HepG2 (cell line): ENCODE measurements at regions not wholly inside any gene's neighbourhood (a gene's known extent, or its start where the extent isn't known, plus 50 kb on each side); places are given as distances from the start of the nearest gene placed in this dataset.

Experiments used
- ATAC-seq: fragments of 200-7000 bp; cut with Tn5 transposase; 3 replicates; pipeline ENCODE4 v1.9.1; 2020; ENCODE audit warnings: mild to moderate bottlenecking, moderate library complexity
- BruUV-seq: library from RNA; stranded (reverse); fragments of 400-500 nt; replicated peaks from 2 replicates; lab custom pipeline; 2021; lab: Mats Ljungman, UMichigan
- CTCF ChIA-PET: fragments of 300-600 bp; formaldehyde crosslinking; extraction: SDS; loops from one replicate; lab custom pipeline; 2021; ENCODE audit warnings: low total read pairs, inconsistent platforms, low intra/inter-chr PET ratio; lab: Yijun Ruan, JAX
- POLR2A ChIA-PET: fragments of 350-600 bp; sonication (Branson Sonifier 250); formaldehyde crosslinking; loops from one replicate; lab custom pipeline; 2020; ENCODE audit warnings: antibody characterized with exemption, inconsistent platforms; lab: Yijun Ruan, JAX
- DNase-seq: peaks from one replicate; pipeline ENCODE4 v3.0.0-alpha.2; 2015; ENCODE audit warnings: low spot score
- FAIRE-seq: peaks from 3 replicates; lab custom pipeline; 2011; peaks lifted over from hg19 to GRCh38; lab: Jason Lieb, UNC
- H2AFZ ChIP-seq: one replicate; pipeline ENCODE4 v1.6.1; 2011; ENCODE audit warnings: low read length, inconsistent platforms
- H3K27ac ChIP-seq: fragments of 300-600 bp; 3 replicates; pipeline ENCODE4 v1.8.0; 2011; ENCODE audit warnings: mixed run types, mild to moderate bottlenecking, mixed read lengths, low read length, inconsistent platforms; ENCODE audit not compliant: insufficient read depth; ENCODE audit errors: extremely low read length
- H3K27me3 ChIP-seq, 2 experiments: fragments of 200-600 bp in 1 of 2; 2 replicates in 1 of 2; 3 replicates in 1 of 2; pipeline versions ENCODE4 v1.6.0 to v1.8.0; 2011; ENCODE audit warnings: low read length in 2 of 2, mild to moderate bottlenecking in 2 of 2, moderate library complexity in 2 of 2, inconsistent platforms in 1 of 2; ENCODE audit not compliant: insufficient read depth in 2 of 2, control insufficient read depth in 1 of 2
- H3K36me3 ChIP-seq, 2 experiments: fragments of 200-600 bp in 1 of 2; replicated peaks in 1 of 2; 2 replicates in 1 of 2; 3 replicates in 1 of 2; pipeline versions ENCODE4 v1.5.1 to v1.8.0; 2011; ENCODE audit warnings: low read length in 2 of 2, inconsistent platforms in 1 of 2; ENCODE audit not compliant: insufficient read depth in 2 of 2, control insufficient read depth in 1 of 2
- H3K4me1 ChIP-seq: 2 replicates; pipeline ENCODE4 v1.5.1; 2012; ENCODE audit warnings: low read length, inconsistent platforms; ENCODE audit not compliant: insufficient read depth
- H3K4me2 ChIP-seq: 2 replicates; pipeline ENCODE4 v1.6.0; 2011; ENCODE audit warnings: low read depth, low read length, inconsistent platforms
- H3K4me3 ChIP-seq, 3 experiments: fragments of 200-600 bp in 1 of 3; sonication (generic), shearing (Covaris generic) in 1 of 3; replicated peaks in 1 of 3; 2 replicates each; pipeline ENCODE4 v1.5.1; 2011 to 2016; ENCODE audit warnings: low read length in 3 of 3, inconsistent platforms in 2 of 3, low read depth in 2 of 3, mild to moderate bottlenecking in 2 of 3, control low read depth in 1 of 3, mixed read lengths in 1 of 3; ENCODE audit not compliant: insufficient read depth in 1 of 3
- H3K79me2 ChIP-seq: one replicate; pipeline ENCODE4 v1.6.1; 2011; ENCODE audit warnings: low read length, inconsistent platforms; ENCODE audit not compliant: insufficient read depth
- H3K9ac ChIP-seq: 2 replicates; pipeline ENCODE4 v1.6.0; 2011; ENCODE audit warnings: mild to moderate bottlenecking, low read depth, low read length, inconsistent platforms; ENCODE audit not compliant: insufficient read depth
- H3K9me3 ChIP-seq: 2 replicates; pipeline ENCODE4 v1.5.1; 2012; ENCODE audit warnings: mild to moderate bottlenecking, low read length
- H4K20me1 ChIP-seq: 2 replicates; pipeline ENCODE4 v1.6.0; 2011; ENCODE audit warnings: inconsistent platforms, mild to moderate bottlenecking, low read length, moderate library complexity; ENCODE audit not compliant: insufficient read depth
- KDM5A ChIP-seq: fragments of 200-600 bp; sonication (generic); IDR thresholded peaks from 2 replicates; pipeline ENCODE4 v1.7.0; 2018; ENCODE audit warnings: antibody characterized with exemption, mild to moderate bottlenecking, low read length, borderline replicate concordance
- MTA3 ChIP-seq: sonication (generic); formaldehyde crosslinking; IDR thresholded peaks from 2 replicates; pipeline ENCODE4 v1.4.0; 2020; ENCODE audit warnings: missing genetic modification reagents
- NBN ChIP-seq: fragments of 450-650 bp; conservative IDR thresholded peaks from 2 replicates; pipeline ENCODE4 v1.6.1; 2017
- RAD21 ChIP-seq: fragments of 450-650 bp; formaldehyde crosslinking; IDR thresholded peaks from 2 replicates; pipeline ENCODE4 v1.5.0; 2020; ENCODE audit warnings: mild to moderate bottlenecking
- SMC3 ChIP-seq: IDR thresholded peaks from 2 replicates; pipeline ENCODE4 v1.6.1; 2011; ENCODE audit warnings: low read length, improper control_type of control experiment
- ZNF326 ChIP-seq: sonication (generic); formaldehyde crosslinking; IDR thresholded peaks from 2 replicates; pipeline ENCODE4 v1.4.0; 2020; ENCODE audit warnings: missing genetic modification reagents, borderline replicate concordance
- ZNF331 ChIP-seq: sonication (generic); formaldehyde crosslinking; IDR thresholded peaks from 2 replicates; pipeline ENCODE4 v1.4.0; 2020; ENCODE audit warnings: missing genetic modification reagents
- ZNF354B ChIP-seq: sonication (generic); formaldehyde crosslinking; IDR thresholded peaks from 2 replicates; pipeline ENCODE4 v1.8.0; 2022; ENCODE audit warnings: mild to moderate bottlenecking, missing genetic modification reagents
- ZNF777 ChIP-seq: sonication (generic); formaldehyde crosslinking; IDR thresholded peaks from 2 replicates; pipeline ENCODE4 v1.4.0; 2020; ENCODE audit warnings: missing genetic modification reagents
- ZNF782 ChIP-seq: sonication (generic); formaldehyde crosslinking; IDR thresholded peaks from 2 replicates; pipeline ENCODE4 v1.4.0; 2020; ENCODE audit warnings: missing genetic modification reagents, mild to moderate bottlenecking, borderline replicate concordance
- ZNF850 ChIP-seq: sonication (generic); formaldehyde crosslinking; conservative IDR thresholded peaks from 2 replicates; pipeline ENCODE4 v1.9.0; 2021; ENCODE audit warnings: mild to moderate bottlenecking, missing genetic modification reagents
- WGBS: methylation state at CpG from one replicate; pipeline ENCODE4 v1.1.6; 2017; ENCODE audit warnings: low lambda C conversion rate; 5-methylcytosine and 5-hydroxymethylcytosine counted together
- in situ Hi-C: cut with HindIII; loops from 2 replicates; pipeline ENCODE4 v1.10.0; 2017; ENCODE audit warnings: low pct_unique_long_range_greater_than_20kb; ENCODE audit not compliant: extremely low pct_ligation_motif_present
- intact Hi-C: fragments of 100-400 bp; cut with micrococcal nuclease; formaldehyde crosslinking; loops from one replicate; pipeline ENCODE4 v1.10.0; 2022; ENCODE audit not compliant: unreplicated experiment
- TF ChIP-seq, protein P1 (sequence below): sonication (generic); formaldehyde crosslinking; IDR thresholded peaks from 2 replicates; pipeline ENCODE4; 2020; ENCODE audit warnings: missing genetic modification reagents, mild to moderate bottlenecking, borderline replicate concordance
- TF ChIP-seq, protein P2 (sequence below): sonication (generic); formaldehyde crosslinking; IDR thresholded peaks from 2 replicates; pipeline ENCODE4 v1.4.0; 2020; ENCODE audit warnings: missing genetic modification reagents

- H3K9ac ChIP-seq, result no peak overlapping the region
- in situ Hi-C loops (loop anchor here (5.0 kb wide), 1 partner anchor 176 kb away; no protein-coding TSS in a partner anchor), intact Hi-C loops (loop anchor here (2.0 kb wide), 2 partner anchors 44 to 174 kb away; no protein-coding TSS in a partner anchor)
- no peaks in the 10 kb centered on the region for H4K20me1 ChIP-seq
- H2AFZ ChIP-seq, result no peak overlapping the region
- BruUV-seq, result no TSS peak
- H3K27me3 ChIP-seq, result no peaks in the 10 kb centered on the region
- DNase-seq (no peak), FAIRE-seq (no peak), ATAC-seq (no peak)
- TF ChIP-seq MTA3 (CRISPR knock-in tag) (no peak), KDM5A (no peak), ZNF782 (CRISPR knock-in tag) (no peak), ZNF777 (CRISPR knock-in tag) (no peak), NBN (no peak)
- 92% methylated on average over 15 of the region's 19 CpGs for WGBS
- ChIA-PET CTCF (interaction anchor here (1.2 kb wide), 1 partner anchor 174 kb away, joined by 4 read pairs; no protein-coding TSS in a partner anchor), POLR2A (no interaction called here)
- no peaks in the 10 kb centered on the region for H3K36me3 ChIP-seq
- H3K79me2 ChIP-seq, result no peaks in the 10 kb centered on the region
- no peak overlapping the region for H3K4me3 ChIP-seq
- no peaks in the 10 kb centered on the region for H3K9me3 ChIP-seq
- no peak overlapping the region for H3K4me2 ChIP-seq
- H3K4me1 ChIP-seq, result peaks cover 42% of the 10 kb centered on the region
- H3K27ac ChIP-seq, result no peak overlapping the region
These were observed 367.4 kb downstream of the RPS6KC1 start for GRCh38 chr1:213418268-213419071.

DNA sequence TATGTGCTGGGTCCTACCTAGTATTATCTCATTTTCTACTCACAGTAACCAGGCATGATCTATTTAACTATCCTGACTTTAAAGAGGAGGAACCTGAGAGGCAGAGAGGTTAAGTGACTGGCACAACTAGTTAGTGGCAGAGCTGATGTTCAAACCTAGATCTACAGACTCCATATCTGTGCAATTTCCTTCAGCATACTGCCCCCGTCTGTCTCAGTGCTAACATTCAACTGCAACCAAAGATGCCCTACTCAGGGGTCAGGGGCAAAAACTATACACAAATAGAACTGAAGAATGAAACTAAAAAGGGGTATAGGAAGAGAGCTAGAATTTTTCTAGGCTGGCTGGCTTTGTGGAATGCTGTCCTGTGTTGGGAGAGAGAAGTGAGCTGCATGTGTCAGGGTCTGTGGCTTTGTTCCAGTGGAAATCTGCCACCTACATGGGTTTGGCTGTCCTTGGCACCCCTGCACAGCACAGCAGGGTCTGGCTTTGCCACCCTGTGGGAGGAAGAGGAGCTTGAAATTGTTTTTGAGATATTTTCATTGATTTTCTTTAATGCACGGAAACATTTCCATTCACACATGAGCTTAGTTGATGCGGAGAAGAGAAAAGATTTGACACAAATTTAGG is 368.5 kb downstream of the RPS6KC1 start:
- in situ Hi-C loops (loop anchor here (5.0 kb wide), 1 partner anchor 177 kb away; no protein-coding TSS in a partner anchor), intact Hi-C loops (loop anchor here (2.0 kb wide), 2 partner anchors 45 to 175 kb away; no protein-coding TSS in a partner anchor)
- H3K27me3 ChIP-seq, result no peaks in the 10 kb centered on the region
- no peaks in the 10 kb centered on the region for H4K20me1 ChIP-seq
- DNase-seq (peak; percentile 49), ATAC-seq (peak; percentile 82), FAIRE-seq (peak; percentile 32)
- H3K27ac ChIP-seq, result no peak overlapping the region
- POLR2A ChIA-PET, result interaction anchor here (0.6 kb wide), 1 partner anchor 90 kb away, joined by 3 read pairs; no protein-coding TSS in a partner anchor
- BruUV-seq, result no TSS peak
- CTCF ChIA-PET, result interaction anchor here (1.2 kb wide), 1 partner anchor 175 kb away, joined by 4 read pairs; no protein-coding TSS in a partner anchor
- no peak overlapping the region for H3K9ac ChIP-seq
- no peaks in the 10 kb centered on the region for H3K36me3 ChIP-seq
- H2AFZ ChIP-seq, result no peak overlapping the region
- no peak overlapping the region for H3K4me2 ChIP-seq
- no peaks in the 10 kb centered on the region for H3K79me2 ChIP-seq
- H3K4me3 ChIP-seq, result no peak overlapping the region
- H3K9me3 ChIP-seq, result no peaks in the 10 kb centered on the region
- H3K4me1 ChIP-seq, result peaks cover 42% of the 10 kb centered on the region
- WGBS, result 73% methylated on average over 3 of the region's 3 CpGs
- TF ChIP-seq ZNF331 (CRISPR knock-in tag) (peak; percentile 30; the same call in 1 of the 2 replicates), SMC3 (peak; percentile 65), ZNF354B (no peak), ZNF850 (CRISPR knock-in tag) (no peak), RAD21 (CRISPR knock-in tag) (peak; percentile 64), ZNF326 (CRISPR knock-in tag) (no peak)
- TF ChIP-seq, protein P1, sequence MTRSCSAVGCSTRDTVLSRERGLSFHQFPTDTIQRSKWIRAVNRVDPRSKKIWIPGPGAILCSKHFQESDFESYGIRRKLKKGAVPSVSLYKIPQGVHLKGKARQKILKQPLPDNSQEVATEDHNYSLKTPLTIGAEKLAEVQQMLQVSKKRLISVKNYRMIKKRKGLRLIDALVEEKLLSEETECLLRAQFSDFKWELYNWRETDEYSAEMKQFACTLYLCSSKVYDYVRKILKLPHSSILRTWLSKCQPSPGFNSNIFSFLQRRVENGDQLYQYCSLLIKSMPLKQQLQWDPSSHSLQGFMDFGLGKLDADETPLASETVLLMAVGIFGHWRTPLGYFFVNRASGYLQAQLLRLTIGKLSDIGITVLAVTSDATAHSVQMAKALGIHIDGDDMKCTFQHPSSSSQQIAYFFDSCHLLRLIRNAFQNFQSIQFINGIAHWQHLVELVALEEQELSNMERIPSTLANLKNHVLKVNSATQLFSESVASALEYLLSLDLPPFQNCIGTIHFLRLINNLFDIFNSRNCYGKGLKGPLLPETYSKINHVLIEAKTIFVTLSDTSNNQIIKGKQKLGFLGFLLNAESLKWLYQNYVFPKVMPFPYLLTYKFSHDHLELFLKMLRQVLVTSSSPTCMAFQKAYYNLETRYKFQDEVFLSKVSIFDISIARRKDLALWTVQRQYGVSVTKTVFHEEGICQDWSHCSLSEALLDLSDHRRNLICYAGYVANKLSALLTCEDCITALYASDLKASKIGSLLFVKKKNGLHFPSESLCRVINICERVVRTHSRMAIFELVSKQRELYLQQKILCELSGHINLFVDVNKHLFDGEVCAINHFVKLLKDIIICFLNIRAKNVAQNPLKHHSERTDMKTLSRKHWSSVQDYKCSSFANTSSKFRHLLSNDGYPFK, result no peak
- TF ChIP-seq, protein P2, sequence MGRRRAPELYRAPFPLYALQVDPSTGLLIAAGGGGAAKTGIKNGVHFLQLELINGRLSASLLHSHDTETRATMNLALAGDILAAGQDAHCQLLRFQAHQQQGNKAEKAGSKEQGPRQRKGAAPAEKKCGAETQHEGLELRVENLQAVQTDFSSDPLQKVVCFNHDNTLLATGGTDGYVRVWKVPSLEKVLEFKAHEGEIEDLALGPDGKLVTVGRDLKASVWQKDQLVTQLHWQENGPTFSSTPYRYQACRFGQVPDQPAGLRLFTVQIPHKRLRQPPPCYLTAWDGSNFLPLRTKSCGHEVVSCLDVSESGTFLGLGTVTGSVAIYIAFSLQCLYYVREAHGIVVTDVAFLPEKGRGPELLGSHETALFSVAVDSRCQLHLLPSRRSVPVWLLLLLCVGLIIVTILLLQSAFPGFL, result no peak
